ENCODE measurements at regions not wholly inside any gene's neighbourhood (a gene's known extent, or its start where the extent isn't known, plus 50 kb on each side); places are given as distances from the start of the nearest gene placed in this dataset.

GRCh38 chr4:11518754-11519153, 90.1 kb upstream of the HS3ST1 start:
- H3K4me1 Mint-ChIP-seq: no peaks in the 10 kb centered on the region
- no peak overlapping the region for H3K27ac Mint-ChIP-seq
- no peak overlapping the region for H3K4me3 Mint-ChIP-seq
- no peaks in the 10 kb centered on the region for H3K9me3 Mint-ChIP-seq
- H3K9me2 ChIP-seq (ENCODE audit: insufficient read depth): peaks cover 10% of the 10 kb centered on the region; the same call in 1 of the 2 replicates
- no peaks in the 10 kb centered on the region for H3K36me3 Mint-ChIP-seq (ENCODE audit: low read depth)
- DNase-seq (ENCODE audit: low spot score): no peak
- no peaks in the 10 kb centered on the region for H3K4me1 ChIP-seq (ENCODE audit: insufficient read depth)
- TF ChIP-seq CREB1 (CRISPR knock-in tag; IDR thresholded peaks at IDR 0.05; ENCODE audit: low read depth) (no peak), EZH2phosphoT487 (IDR thresholded peaks at IDR 0.05; ENCODE audit: unreplicated experiment) (no peak), ZNF114 (CRISPR knock-in tag; IDR thresholded peaks at IDR 0.05) (no peak), ZNF331 (CRISPR knock-in tag; IDR thresholded peaks at IDR 0.05; ENCODE audit: low read depth) (no peak), STAT1 (IDR thresholded peaks at IDR 0.05; ENCODE audit: unreplicated experiment) (no peak), EZH2 (IDR thresholded peaks at IDR 0.05; ENCODE audit: low read depth, unreplicated experiment) (no peak), NANOG (IDR thresholded peaks at IDR 0.05; ENCODE audit: borderline replicate concordance) (no peak), POLR2AphosphoS5 (IDR thresholded peaks at IDR 0.05; ENCODE audit: low read depth) (no peak), ETS1 (IDR thresholded peaks at IDR 0.05) (no peak), CTCF (conservative IDR thresholded peaks at IDR 0.05; ENCODE audit: low read depth in 2 of 2) (no peak), JUNB (IDR thresholded peaks at IDR 0.05; ENCODE audit: unreplicated experiment) (no peak)
- ATAC-seq: no peak
- no peaks in the 10 kb centered on the region for H3K27me3 Mint-ChIP-seq (ENCODE audit: insufficient read depth, low read depth, poor library complexity)
- H3K4me3 ChIP-seq: no peak overlapping the region
- no peaks in the 10 kb centered on the region for H3K27me3 ChIP-seq (ENCODE audit: insufficient read depth)
- no peaks in the 10 kb centered on the region for H3F3A ChIP-seq (replicated peaks; ENCODE audit: low read depth)
- no peaks in the 10 kb centered on the region for H4K20me1 ChIP-seq (replicated peaks; ENCODE audit: insufficient read depth)
- no peak overlapping the region for H3K4me2 ChIP-seq
- no peaks in the 10 kb centered on the region for H3K36me3 ChIP-seq (ENCODE audit: insufficient read depth)
- no peak overlapping the region for H3K27ac ChIP-seq (ENCODE audit: low read depth)
- H2AFZ ChIP-seq: no peak overlapping the region
- no peaks in the 10 kb centered on the region for H3K79me2 ChIP-seq (replicated peaks; ENCODE audit: insufficient read depth)

- Mint-ChIP-seq H3K4me1 (peaks cover 7% of the 10 kb centered on the region), H3K4me3 (no peak overlapping the region), H3K9me3 (no peaks in the 10 kb centered on the region), H3K36me3 (ENCODE audit: low read depth) (no peaks in the 10 kb centered on the region), H3K27me3 (ENCODE audit: insufficient read depth, low read depth, poor library complexity) (no peaks in the 10 kb centered on the region), H3K27ac (no peak overlapping the region)
- H2AFZ ChIP-seq: 0 out of 2 replicates have a peak overlapping the region, but pooled peaks have one; percentile 25
- H3K9me2 ChIP-seq (ENCODE audit: insufficient read depth): peaks cover 6% of the 10 kb centered on the region; the same call in 1 of the 2 replicates
- ATAC-seq: no peak
- no peaks in the 10 kb centered on the region for H3K79me2 ChIP-seq (replicated peaks; ENCODE audit: insufficient read depth)
- H4K20me1 ChIP-seq (replicated peaks; ENCODE audit: insufficient read depth): no peaks in the 10 kb centered on the region
- no peaks in the 10 kb centered on the region for H3K4me1 ChIP-seq (ENCODE audit: insufficient read depth)
- no peaks in the 10 kb centered on the region for H3F3A ChIP-seq (replicated peaks; ENCODE audit: low read depth)
- no peak for DNase-seq (ENCODE audit: low spot score)
- no peak overlapping the region for H3K4me2 ChIP-seq
- H3K27me3 ChIP-seq (ENCODE audit: insufficient read depth): no peaks in the 10 kb centered on the region
- no peak overlapping the region for H3K27ac ChIP-seq (ENCODE audit: low read depth)
- no peaks in the 10 kb centered on the region for H3K36me3 ChIP-seq (ENCODE audit: insufficient read depth)
- no peak overlapping the region for H3K4me3 ChIP-seq
- TF ChIP-seq ZNF114 (CRISPR knock-in tag; IDR thresholded peaks at IDR 0.05): no peak
- TF ChIP-seq ZNF331 (CRISPR knock-in tag; IDR thresholded peaks at IDR 0.05; ENCODE audit: low read depth): no peak
- no peak for TF ChIP-seq ETS1 (IDR thresholded peaks at IDR 0.05)
- no peak for TF ChIP-seq CREB1 (CRISPR knock-in tag; IDR thresholded peaks at IDR 0.05; ENCODE audit: low read depth)
- TF ChIP-seq JUNB (IDR thresholded peaks at IDR 0.05; ENCODE audit: unreplicated experiment): no peak
- TF ChIP-seq EZH2phosphoT487 (IDR thresholded peaks at IDR 0.05; ENCODE audit: unreplicated experiment): no peak
- no peak for TF ChIP-seq REST (IDR thresholded peaks at IDR 0.05; ENCODE audit: unreplicated experiment)
- TF ChIP-seq CTCF (conservative IDR thresholded peaks at IDR 0.05; ENCODE audit: low read depth in 2 of 2): no peak
- TF ChIP-seq NANOG (IDR thresholded peaks at IDR 0.05; ENCODE audit: borderline replicate concordance): no peak
- TF ChIP-seq EZH2 (IDR thresholded peaks at IDR 0.05; ENCODE audit: low read depth, unreplicated experiment): no peak
These were observed 86.2 kb upstream of the HS3ST1 start for GRCh38 chr4:11514779-11515419.
